ENCODE measurements at regions not wholly inside any gene's neighbourhood (a gene's known extent, or its start where the extent isn't known, plus 50 kb on each side); places are given as distances from the start of the nearest gene placed in this dataset.
"Not testable (repeated sequence)": the region's sequence is repeated elsewhere in the genome, so short reads cannot be mapped to it uniquely, and the experiment has no call there.

GRCh38 chr14:43297794-43298193 lies 1209.3 kb downstream of the FSCB start:
- Histone ChIP-seq H3K36me3 (no peaks in the 10 kb centered on the region), H3K4me3 (no peak overlapping the region), H3K9me3 (no peaks in the 10 kb centered on the region), H3K27ac (no peak overlapping the region), H3K4me1 (ENCODE audit: control insufficient read depth in 1 of 2, low read depth in 2 of 2) (no peaks in the 10 kb centered on the region), H3K27me3 (replicated peaks; ENCODE audit: insufficient read depth) (no peaks in the 10 kb centered on the region)
- DNase-seq (ENCODE audit: low spot score) (no peak), ATAC-seq (ENCODE audit: insufficient number of reproducible peaks, low FRiP score, low read depth) (no peak)
- TF ChIP-seq CTCF (IDR thresholded peaks at IDR 0.05), result no peak

GRCh38 chr14:43296061-43296460 lies 1211.0 kb downstream of the FSCB start:
- not testable (repeated sequence) for H3K27me3 ChIP-seq (replicated peaks; ENCODE audit: insufficient read depth); H3K4me3 ChIP-seq; H3K36me3 ChIP-seq; DNase-seq (ENCODE audit: low spot score); H3K9me3 ChIP-seq; H3K27ac ChIP-seq; H3K4me1 ChIP-seq (ENCODE audit: control insufficient read depth in 1 of 2, low read depth in 2 of 2); ATAC-seq (ENCODE audit: insufficient number of reproducible peaks, low FRiP score, low read depth)

GRCh38 chr14:43285575-43285974 lies 1221.5 kb downstream of the FSCB start:
- Histone ChIP-seq H3K4me3 (no peak overlapping the region), H3K27me3 (replicated peaks; ENCODE audit: insufficient read depth) (no peaks in the 10 kb centered on the region), H3K27ac (no peak overlapping the region), H3K9me3 (no peaks in the 10 kb centered on the region), H3K4me1 (ENCODE audit: control insufficient read depth in 1 of 2, low read depth in 2 of 2) (no peaks in the 10 kb centered on the region), H3K36me3 (no peaks in the 10 kb centered on the region)
- no peak for TF ChIP-seq CTCF (IDR thresholded peaks at IDR 0.05)
- ATAC-seq (ENCODE audit: insufficient number of reproducible peaks, low FRiP score, low read depth), result no peak
- DNase-seq (ENCODE audit: low spot score), result no peak

- DNase-seq (ENCODE audit: low spot score) (no peak), ATAC-seq (ENCODE audit: insufficient number of reproducible peaks, low FRiP score, low read depth) (no peak)
- no peaks in the 10 kb centered on the region for H3K36me3 ChIP-seq
- H3K4me3 ChIP-seq, result no peak overlapping the region
- no peak overlapping the region for H3K27ac ChIP-seq
- no peaks in the 10 kb centered on the region for H3K27me3 ChIP-seq (replicated peaks; ENCODE audit: insufficient read depth)
- no peaks in the 10 kb centered on the region for H3K4me1 ChIP-seq (ENCODE audit: control insufficient read depth in 1 of 2, low read depth in 2 of 2)
- no peaks in the 10 kb centered on the region for H3K9me3 ChIP-seq
- TF ChIP-seq CTCF (IDR thresholded peaks at IDR 0.05), result no peak
These were observed 1247.0 kb downstream of the FSCB start for GRCh38 chr14:43260056-43260455.

- Histone ChIP-seq H3K36me3 (no peaks in the 10 kb centered on the region), H3K4me3 (no peak overlapping the region), H3K4me1 (ENCODE audit: control insufficient read depth in 1 of 2, low read depth in 2 of 2) (no peaks in the 10 kb centered on the region), H3K27me3 (replicated peaks; ENCODE audit: insufficient read depth) (no peaks in the 10 kb centered on the region), H3K27ac (no peak overlapping the region), H3K9me3 (no peaks in the 10 kb centered on the region)
- ATAC-seq (ENCODE audit: insufficient number of reproducible peaks, low FRiP score, low read depth) (no peak), DNase-seq (ENCODE audit: low spot score) (no peak)
- TF ChIP-seq CTCF (IDR thresholded peaks at IDR 0.05), result no peak
These were observed 1248.7 kb downstream of the FSCB start for GRCh38 chr14:43258396-43258795.

GRCh38 chr14:43256996-43257395 lies 1250.1 kb downstream of the FSCB start:
- H3K27me3 ChIP-seq (replicated peaks; ENCODE audit: insufficient read depth); DNase-seq (ENCODE audit: low spot score); H3K36me3 ChIP-seq; H3K27ac ChIP-seq; H3K4me3 ChIP-seq; H3K9me3 ChIP-seq; H3K4me1 ChIP-seq (ENCODE audit: control insufficient read depth in 1 of 2, low read depth in 2 of 2); ATAC-seq (ENCODE audit: insufficient number of reproducible peaks, low FRiP score, low read depth): not testable (repeated sequence)

Measured in thoracic aorta (tissue), 2 donors.